ENCODE measurements at regions not wholly inside any gene's neighbourhood (a gene's known extent, or its start where the extent isn't known, plus 50 kb on each side); places are given as distances from the start of the nearest gene placed in this dataset.

- no peak overlapping the region for H3K9ac ChIP-seq (ENCODE audit: low read length)
- no peaks in the 10 kb centered on the region for H3F3A ChIP-seq (ENCODE audit: insufficient read depth, low read length)
- H3K4me1 ChIP-seq (ENCODE audit: insufficient read depth, low read length, severe bottlenecking), result no peaks in the 10 kb centered on the region
- H3K9me3 ChIP-seq (ENCODE audit: low read length), result no peaks in the 10 kb centered on the region
- no peaks in the 10 kb centered on the region for H3K9me2 ChIP-seq (ENCODE audit: low read depth, low read length)
- no peaks in the 10 kb centered on the region for H3K79me2 ChIP-seq (ENCODE audit: insufficient read depth, low read length)
- TF ChIP-seq EZH2 (IDR thresholded peaks at IDR 0.05; ENCODE audit: borderline replicate concordance, low read length), result no peak
- TF ChIP-seq CTCF (IDR thresholded peaks at IDR 0.05; ENCODE audit: low read length), result no peak
- H3K27ac ChIP-seq (ENCODE audit: low read depth, low read length, poor library complexity, severe bottlenecking), result no peak overlapping the region
- no peaks in the 10 kb centered on the region for H3K27me3 ChIP-seq (ENCODE audit: insufficient read depth, low read length)
- no peaks in the 10 kb centered on the region for H3K36me3 ChIP-seq (ENCODE audit: insufficient read depth, low read length)
- H4K20me1 ChIP-seq (ENCODE audit: insufficient read depth, low read length), result no peaks in the 10 kb centered on the region
- H3K4me3 ChIP-seq (ENCODE audit: low read depth, low read length, poor library complexity, severe bottlenecking), result no peak overlapping the region
- H3K4me2 ChIP-seq (ENCODE audit: low read length), result no peak overlapping the region
- H2AFZ ChIP-seq (ENCODE audit: low read length), result no peak overlapping the region
These were observed 296.1 kb upstream of the UMPS start for GRCh38 chr3:124434176-124434575.

GRCh38 chr3:124435467-124435866, 294.8 kb upstream of the UMPS start:
- Histone ChIP-seq H3K4me1 (ENCODE audit: insufficient read depth, low read length, severe bottlenecking) (no peaks in the 10 kb centered on the region), H3K9me3 (ENCODE audit: low read length) (no peaks in the 10 kb centered on the region), H4K20me1 (ENCODE audit: insufficient read depth, low read length) (no peaks in the 10 kb centered on the region), H3K79me2 (ENCODE audit: insufficient read depth, low read length) (no peaks in the 10 kb centered on the region), H2AFZ (ENCODE audit: low read length) (no peak overlapping the region), H3K27me3 (ENCODE audit: insufficient read depth, low read length) (no peaks in the 10 kb centered on the region), H3K4me3 (ENCODE audit: low read depth, low read length, poor library complexity, severe bottlenecking) (no peak overlapping the region), H3K4me2 (ENCODE audit: low read length) (no peak overlapping the region), H3K9me2 (ENCODE audit: low read depth, low read length) (no peaks in the 10 kb centered on the region), H3K27ac (ENCODE audit: low read depth, low read length, poor library complexity, severe bottlenecking) (no peak overlapping the region), H3K36me3 (ENCODE audit: insufficient read depth, low read length) (no peaks in the 10 kb centered on the region), H3K9ac (ENCODE audit: low read length) (no peak overlapping the region), H3F3A (ENCODE audit: insufficient read depth, low read length) (no peaks in the 10 kb centered on the region)
- no peak for TF ChIP-seq CTCF (IDR thresholded peaks at IDR 0.05; ENCODE audit: low read length)

GRCh38 chr3:124438813-124439212, 291.4 kb upstream of the UMPS start:
- Histone ChIP-seq H3K27ac (ENCODE audit: low read depth, low read length, poor library complexity, severe bottlenecking) (no peak overlapping the region), H3K36me3 (ENCODE audit: insufficient read depth, low read length) (no peaks in the 10 kb centered on the region), H2AFZ (ENCODE audit: low read length) (no peak overlapping the region), H3K4me3 (ENCODE audit: low read depth, low read length, poor library complexity, severe bottlenecking) (no peak overlapping the region), H3F3A (ENCODE audit: insufficient read depth, low read length) (no peaks in the 10 kb centered on the region), H3K79me2 (ENCODE audit: insufficient read depth, low read length) (no peaks in the 10 kb centered on the region), H3K27me3 (ENCODE audit: insufficient read depth, low read length) (no peaks in the 10 kb centered on the region), H3K9me3 (ENCODE audit: low read length) (no peaks in the 10 kb centered on the region), H3K4me1 (ENCODE audit: insufficient read depth, low read length, severe bottlenecking) (no peaks in the 10 kb centered on the region), H4K20me1 (ENCODE audit: insufficient read depth, low read length) (no peaks in the 10 kb centered on the region), H3K9me2 (ENCODE audit: low read depth, low read length) (no peaks in the 10 kb centered on the region), H3K9ac (ENCODE audit: low read length) (no peak overlapping the region), H3K4me2 (ENCODE audit: low read length) (no peak overlapping the region)
- no peak for TF ChIP-seq CTCF (IDR thresholded peaks at IDR 0.05; ENCODE audit: low read length)
- no peak for TF ChIP-seq EZH2 (IDR thresholded peaks at IDR 0.05; ENCODE audit: borderline replicate concordance, low read length)
